ENCODE measurements at regions not wholly inside any gene's neighbourhood (a gene's known extent, or its start where the extent isn't known, plus 50 kb on each side); places are given as distances from the start of the nearest gene placed in this dataset.

- no peak overlapping the region for H3K27ac ChIP-seq
- no peak overlapping the region for H3K9ac ChIP-seq (ENCODE audit: insufficient read length)
- H3K4me3 ChIP-seq: no peak overlapping the region
- no peaks in the 10 kb centered on the region for H3K36me3 ChIP-seq (ENCODE audit: insufficient read depth, low read length)
- DNase-seq (ENCODE audit: low read depth, low spot score): no peak
- no peak for TF ChIP-seq EZH2 (IDR thresholded peaks at IDR 0.05)
- no peak for TF ChIP-seq POLR2AphosphoS5 (IDR thresholded peaks at IDR 0.05; ENCODE audit: borderline replicate concordance, low read depth, low read length)
- no peak for TF ChIP-seq FOXP2 (optimal IDR thresholded peaks at IDR 0.05; ENCODE audit: control extremely low read depth, extremely low read length, insufficient read depth)
- no peaks in the 10 kb centered on the region for H3K9me3 ChIP-seq (ENCODE audit: low read depth, low read length)
These were observed 210.0 kb downstream of the OGFRL1 start for GRCh38 chr6:71498638-71499037.

DNA sequence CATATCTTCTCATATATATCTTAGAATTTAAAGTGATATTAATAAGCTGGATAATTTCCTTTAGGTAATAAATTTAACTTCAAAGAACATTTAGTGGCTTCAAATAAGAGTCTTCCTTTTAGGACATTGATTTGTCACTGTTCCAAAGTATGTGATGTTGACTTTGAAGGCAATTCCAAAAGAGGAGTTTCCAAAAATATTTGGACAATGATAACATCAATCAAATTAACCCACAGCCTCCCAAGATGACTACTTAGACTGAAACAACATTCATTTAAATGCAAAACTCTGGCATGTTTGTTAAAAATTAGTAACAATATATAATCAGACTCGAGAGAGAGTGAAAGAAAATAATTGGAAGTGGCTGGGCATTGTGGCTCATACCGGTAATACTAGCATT, 211.1 kb downstream of the OGFRL1 start:
- H3K9ac ChIP-seq (ENCODE audit: insufficient read length): no peak overlapping the region
- H3K27ac ChIP-seq: no peak overlapping the region
- H3K36me3 ChIP-seq (ENCODE audit: insufficient read depth, low read length): no peaks in the 10 kb centered on the region
- no peak for DNase-seq (ENCODE audit: low read depth, low spot score)
- H3K9me3 ChIP-seq (ENCODE audit: low read depth, low read length): no peaks in the 10 kb centered on the region
- TF ChIP-seq EZH2 (IDR thresholded peaks at IDR 0.05) (no peak), POLR2AphosphoS5 (IDR thresholded peaks at IDR 0.05; ENCODE audit: borderline replicate concordance, low read depth, low read length) (no peak), FOXP2 (optimal IDR thresholded peaks at IDR 0.05; ENCODE audit: control extremely low read depth, extremely low read length, insufficient read depth) (no peak)
- no peak overlapping the region for H3K4me3 ChIP-seq

DNA sequence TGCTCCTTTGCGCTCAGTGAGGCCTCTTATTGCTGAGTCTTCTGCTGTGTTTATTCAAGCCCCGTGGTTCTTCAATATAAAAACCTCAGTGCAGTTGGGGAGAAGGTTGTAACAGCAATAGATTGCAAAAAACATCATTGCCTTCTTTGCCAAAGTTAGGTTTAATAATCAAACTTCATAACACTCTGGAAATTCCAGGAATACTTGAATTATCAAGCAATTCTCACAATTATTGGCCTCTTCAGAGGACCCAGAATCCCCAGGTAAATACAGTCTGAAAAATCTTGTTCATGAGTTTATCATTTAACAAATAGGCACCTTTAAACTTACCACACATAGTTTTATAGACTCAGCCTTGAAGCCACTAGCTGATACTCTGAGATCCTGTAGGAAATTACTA, 213.6 kb downstream of the OGFRL1 start:
- no peak overlapping the region for H3K27ac ChIP-seq
- H3K9ac ChIP-seq (ENCODE audit: insufficient read length): no peak overlapping the region
- TF ChIP-seq FOXP2 (optimal IDR thresholded peaks at IDR 0.05; ENCODE audit: control extremely low read depth, extremely low read length, insufficient read depth): no peak
- no peak for TF ChIP-seq POLR2AphosphoS5 (IDR thresholded peaks at IDR 0.05; ENCODE audit: borderline replicate concordance, low read depth, low read length)
- TF ChIP-seq EZH2 (IDR thresholded peaks at IDR 0.05): no peak
- no peaks in the 10 kb centered on the region for H3K36me3 ChIP-seq (ENCODE audit: insufficient read depth, low read length)
- H3K9me3 ChIP-seq (ENCODE audit: low read depth, low read length): no peaks in the 10 kb centered on the region
- no peak overlapping the region for H3K4me3 ChIP-seq
- DNase-seq (ENCODE audit: low read depth, low spot score): no peak

- Histone ChIP-seq H3K9me3 (ENCODE audit: low read depth, low read length) (no peaks in the 10 kb centered on the region), H3K9ac (ENCODE audit: insufficient read length) (no peak overlapping the region), H3K4me3 (no peak overlapping the region), H3K27ac (no peak overlapping the region), H3K36me3 (ENCODE audit: insufficient read depth, low read length) (no peaks in the 10 kb centered on the region)
- no peak for TF ChIP-seq EZH2 (IDR thresholded peaks at IDR 0.05)
- TF ChIP-seq POLR2AphosphoS5 (IDR thresholded peaks at IDR 0.05; ENCODE audit: borderline replicate concordance, low read depth, low read length): no peak
- TF ChIP-seq FOXP2 (optimal IDR thresholded peaks at IDR 0.05; ENCODE audit: control extremely low read depth, extremely low read length, insufficient read depth): no peak
- no peak for DNase-seq (ENCODE audit: low read depth, low spot score)
These were observed 214.3 kb downstream of the OGFRL1 start for GRCh38 chr6:71502956-71503355.

- H3K36me3 ChIP-seq (ENCODE audit: insufficient read depth, low read length): no peaks in the 10 kb centered on the region
- H3K27ac ChIP-seq: no peak overlapping the region
- no peak overlapping the region for H3K9ac ChIP-seq (ENCODE audit: insufficient read length)
- TF ChIP-seq FOXP2 (optimal IDR thresholded peaks at IDR 0.05; ENCODE audit: control extremely low read depth, extremely low read length, insufficient read depth) (no peak), POLR2AphosphoS5 (IDR thresholded peaks at IDR 0.05; ENCODE audit: borderline replicate concordance, low read depth, low read length) (no peak), EZH2 (IDR thresholded peaks at IDR 0.05) (no peak)
- H3K9me3 ChIP-seq (ENCODE audit: low read depth, low read length): no peaks in the 10 kb centered on the region
- no peak for DNase-seq (ENCODE audit: low read depth, low spot score)
- no peak overlapping the region for H3K4me3 ChIP-seq
These were observed 218.6 kb downstream of the OGFRL1 start for GRCh38 chr6:71507183-71507582.

- Histone ChIP-seq H3K4me3 (no peak overlapping the region), H3K36me3 (ENCODE audit: insufficient read depth, low read length) (no peaks in the 10 kb centered on the region), H3K9me3 (ENCODE audit: low read depth, low read length) (no peaks in the 10 kb centered on the region), H3K27ac (no peak overlapping the region), H3K9ac (ENCODE audit: insufficient read length) (no peak overlapping the region)
- TF ChIP-seq FOXP2 (optimal IDR thresholded peaks at IDR 0.05; ENCODE audit: control extremely low read depth, extremely low read length, insufficient read depth) (no peak), EZH2 (IDR thresholded peaks at IDR 0.05) (no peak), POLR2AphosphoS5 (IDR thresholded peaks at IDR 0.05; ENCODE audit: borderline replicate concordance, low read depth, low read length) (no peak)
- DNase-seq (ENCODE audit: low read depth, low spot score): no peak
These were observed 220.8 kb downstream of the OGFRL1 start for GRCh38 chr6:71509191-71510005.

GRCh38 chr6:71510057-71510713, 221.6 kb downstream of the OGFRL1 start:
- no peaks in the 10 kb centered on the region for H3K9me3 ChIP-seq (ENCODE audit: low read depth, low read length)
- no peak overlapping the region for H3K9ac ChIP-seq (ENCODE audit: insufficient read length)
- no peak overlapping the region for H3K27ac ChIP-seq
- H3K36me3 ChIP-seq (ENCODE audit: insufficient read depth, low read length): no peaks in the 10 kb centered on the region
- no peak for TF ChIP-seq EZH2 (IDR thresholded peaks at IDR 0.05)
- no peak overlapping the region for H3K4me3 ChIP-seq
- no peak for DNase-seq (ENCODE audit: low read depth, low spot score)

DNA sequence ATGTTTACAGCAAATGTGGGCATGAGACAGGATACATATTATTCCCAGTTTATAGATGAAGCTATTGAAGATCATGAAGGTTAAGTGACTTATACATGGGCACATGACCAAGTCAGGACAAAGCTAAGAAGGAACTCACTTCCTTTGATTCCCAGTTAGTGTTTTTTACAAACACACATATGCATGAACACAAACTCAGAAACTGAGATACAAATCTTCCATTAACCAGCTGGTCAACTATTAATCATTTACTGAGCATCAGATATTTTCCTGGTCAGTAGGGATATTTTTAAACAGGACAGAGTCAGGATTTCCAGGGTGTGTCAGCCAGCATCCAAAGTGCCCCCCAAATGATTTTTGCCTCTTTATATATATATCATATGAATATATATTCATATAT, 222.2 kb downstream of the OGFRL1 start:
- DNase-seq (ENCODE audit: low read depth, low spot score): no peak
- H3K9ac ChIP-seq (ENCODE audit: insufficient read length): no peak overlapping the region
- no peaks in the 10 kb centered on the region for H3K9me3 ChIP-seq (ENCODE audit: low read depth, low read length)
- no peaks in the 10 kb centered on the region for H3K36me3 ChIP-seq (ENCODE audit: insufficient read depth, low read length)
- no peak overlapping the region for H3K27ac ChIP-seq
- no peak overlapping the region for H3K4me3 ChIP-seq
- TF ChIP-seq FOXP2 (optimal IDR thresholded peaks at IDR 0.05; ENCODE audit: control extremely low read depth, extremely low read length, insufficient read depth): no peak
- no peak for TF ChIP-seq EZH2 (IDR thresholded peaks at IDR 0.05)
- no peak for TF ChIP-seq POLR2AphosphoS5 (IDR thresholded peaks at IDR 0.05; ENCODE audit: borderline replicate concordance, low read depth, low read length)
